Neural cell (in vitro differentiated cells): ENCODE measurements at regions not wholly inside any gene's neighbourhood (a gene's known extent, or its start where the extent isn't known, plus 50 kb on each side); places are given as distances from the start of the nearest gene placed in this dataset.

Experiments
- H2AFZ ChIP-seq: fragments of 200-600, 300-800 bp; sonication (generic), shearing (Covaris generic); 2 replicates; pipeline ENCODE4 v1.6.0; 2014; ENCODE audit warnings: low read depth, mild to moderate bottlenecking, antibody characterized with exemption, low read length, moderate library complexity
- H3F3A ChIP-seq: fragments of 200-600 bp; shearing (Covaris generic); 2 replicates; pipeline ENCODE4 v1.6.1; 2016; ENCODE audit warnings: mild to moderate bottlenecking, moderate library complexity, mixed read lengths, antibody characterized with exemption, low read length; ENCODE audit not compliant: insufficient read depth, poor library complexity, severe bottlenecking
- H3K27ac ChIP-seq: fragments of 200-600, 300-800 bp; sonication (generic), shearing (Covaris generic); 2 replicates; pipeline ENCODE4 v1.5.1; 2014; ENCODE audit warnings: mild to moderate bottlenecking, low read length, moderate library complexity
- H3K27me3 ChIP-seq: fragments of 300-800, 200-600 bp; sonication (generic), shearing (Covaris generic); 2 replicates; pipeline ENCODE4 v1.6.0; 2014; ENCODE audit warnings: mild to moderate bottlenecking, low read depth, low read length, moderate library complexity; ENCODE audit not compliant: insufficient read depth
- H3K36me3 ChIP-seq: fragments of 300-800, 200-600 bp; sonication (generic), shearing (Covaris generic); 2 replicates; pipeline ENCODE4 v1.5.1; 2014; ENCODE audit warnings: mild to moderate bottlenecking, antibody characterized with exemption, low read length, moderate library complexity; ENCODE audit not compliant: insufficient read depth
- H3K4me2 ChIP-seq: fragments of 300-800, 200-600 bp; sonication (generic), shearing (Covaris generic); 2 replicates; pipeline ENCODE4 v1.6.0; 2014; ENCODE audit warnings: mild to moderate bottlenecking, low read length
- H3K4me3 ChIP-seq: fragments of 300-800, 200-600 bp; sonication (generic), shearing (Covaris generic); 2 replicates; pipeline ENCODE4 v1.5.1; 2014; ENCODE audit warnings: mild to moderate bottlenecking, low read length, moderate library complexity
- H3K79me2 ChIP-seq: fragments of 200-600 bp; shearing (Covaris generic); replicated peaks from 2 replicates; pipeline ENCODE4 v1.6.0; 2014; ENCODE audit warnings: mild to moderate bottlenecking, low read length, moderate library complexity; ENCODE audit not compliant: insufficient read depth
- H3K9ac ChIP-seq: fragments of 300-800, 200-600 bp; sonication (generic), shearing (Covaris generic); 2 replicates; pipeline ENCODE4 v1.6.1; 2016; ENCODE audit warnings: mild to moderate bottlenecking, low read length, mixed read lengths
- H3K9me2 ChIP-seq: fragments of 200-600 bp; shearing (Covaris generic); 2 replicates; pipeline ENCODE4 v1.6.1; 2016; ENCODE audit warnings: mild to moderate bottlenecking, low read length, mixed read lengths; ENCODE audit not compliant: insufficient read depth
- H3K9me3 ChIP-seq: fragments of 200-600, 300-800 bp; sonication (generic), shearing (Covaris generic); 2 replicates; pipeline ENCODE4 v1.6.1; 2016; ENCODE audit warnings: mild to moderate bottlenecking, mixed run types, low read length, moderate library complexity, mixed read lengths
- H4K20me1 ChIP-seq: fragments of 200-600 bp; shearing (Covaris generic); 2 replicates; pipeline ENCODE4 v1.6.1; 2016; ENCODE audit warnings: mild to moderate bottlenecking, mixed run types; ENCODE audit not compliant: insufficient read depth
- CTCF ChIP-seq: fragments of 450-650 bp; IDR thresholded peaks from 2 replicates; pipeline ENCODE4 v1.5.1; 2014; ENCODE audit warnings: antibody characterized with exemption, mild to moderate bottlenecking, moderate library complexity; ENCODE audit not compliant: poor library complexity, severe bottlenecking
- EP300 ChIP-seq: fragments of 450-650 bp; conservative IDR thresholded peaks from 2 replicates; pipeline ENCODE4 v1.6.1; 2014; ENCODE audit warnings: antibody characterized with exemption, mild to moderate bottlenecking, moderate library complexity; ENCODE audit not compliant: poor library complexity, severe bottlenecking
- EZH2 ChIP-seq: fragments of 200-600, 300-800 bp; shearing (Covaris generic), sonication (generic); IDR thresholded peaks from 2 replicates; pipeline ENCODE4 v1.6.1; 2014; ENCODE audit warnings: antibody characterized with exemption, low read length, borderline replicate concordance, mild to moderate bottlenecking; ENCODE audit not compliant: insufficient read depth, poor library complexity, severe bottlenecking
- MXI1 ChIP-seq: fragments of 450-650 bp; conservative IDR thresholded peaks from 2 replicates; pipeline ENCODE4 v1.6.1; 2014; ENCODE audit warnings: antibody characterized with exemption, mild to moderate bottlenecking; ENCODE audit not compliant: poor library complexity, severe bottlenecking
- POLR2AphosphoS5 ChIP-seq: IDR thresholded peaks from 2 replicates; pipeline ENCODE4 v1.6.1; 2012
- RAD21 ChIP-seq: fragments of 450-650 bp; conservative IDR thresholded peaks from 2 replicates; pipeline ENCODE4 v1.6.1; 2014; ENCODE audit warnings: antibody characterized with exemption, mild to moderate bottlenecking, moderate library complexity
- SMC3 ChIP-seq: fragments of 450-650 bp; conservative IDR thresholded peaks from 2 replicates; pipeline ENCODE4 v1.6.1; 2014; ENCODE audit warnings: antibody characterized with exemption, mild to moderate bottlenecking, moderate library complexity; ENCODE audit not compliant: poor library complexity
- TAF1 ChIP-seq: IDR thresholded peaks from 2 replicates; pipeline ENCODE4 v1.6.1; 2012; ENCODE audit warnings: low read depth
- TF ChIP-seq, protein P1 (sequence below): IDR thresholded peaks from 2 replicates; pipeline ENCODE4 v1.6.1; 2012; ENCODE audit warnings: borderline replicate concordance

- Histone ChIP-seq H3K79me2 (no peaks in the 10 kb centered on the region), H3K9me3 (no peaks in the 10 kb centered on the region), H3K4me2 (peak overlapping the region; percentile 48), H3K4me3 (peak overlapping the region; percentile 35), H3F3A (peaks cover 8% of the 10 kb centered on the region), H3K36me3 (no peaks in the 10 kb centered on the region), H3K9ac (no peak overlapping the region), H2AFZ (no peak overlapping the region), H3K27ac (no peak overlapping the region), H3K9me2 (no peaks in the 10 kb centered on the region), H4K20me1 (no peaks in the 10 kb centered on the region), H3K27me3 (no peaks in the 10 kb centered on the region)
- TF ChIP-seq POLR2AphosphoS5 (peak; percentile 36), RAD21 (no peak), EZH2 (no peak)
These were observed 169.5 kb upstream of the HAPLN1 start for GRCh38 chr5:83889971-83890745.

- Histone ChIP-seq H3K9me2 (no peaks in the 10 kb centered on the region), H3K9me3 (no peaks in the 10 kb centered on the region), H3K9ac (no peak overlapping the region), H4K20me1 (no peaks in the 10 kb centered on the region), H3K27me3 (no peaks in the 10 kb centered on the region), H3K27ac (no peak overlapping the region), H2AFZ (no peak overlapping the region), H3K4me3 (no peak overlapping the region), H3K36me3 (no peaks in the 10 kb centered on the region), H3K4me2 (no peak overlapping the region), H3K79me2 (no peaks in the 10 kb centered on the region), H3F3A (no peaks in the 10 kb centered on the region)
- TF ChIP-seq SMC3 (no peak), MXI1 (no peak), CTCF (no peak), EZH2 (no peak), POLR2AphosphoS5 (no peak), EP300 (no peak), RAD21 (no peak), TAF1 (no peak)
- TF ChIP-seq, protein P1, sequence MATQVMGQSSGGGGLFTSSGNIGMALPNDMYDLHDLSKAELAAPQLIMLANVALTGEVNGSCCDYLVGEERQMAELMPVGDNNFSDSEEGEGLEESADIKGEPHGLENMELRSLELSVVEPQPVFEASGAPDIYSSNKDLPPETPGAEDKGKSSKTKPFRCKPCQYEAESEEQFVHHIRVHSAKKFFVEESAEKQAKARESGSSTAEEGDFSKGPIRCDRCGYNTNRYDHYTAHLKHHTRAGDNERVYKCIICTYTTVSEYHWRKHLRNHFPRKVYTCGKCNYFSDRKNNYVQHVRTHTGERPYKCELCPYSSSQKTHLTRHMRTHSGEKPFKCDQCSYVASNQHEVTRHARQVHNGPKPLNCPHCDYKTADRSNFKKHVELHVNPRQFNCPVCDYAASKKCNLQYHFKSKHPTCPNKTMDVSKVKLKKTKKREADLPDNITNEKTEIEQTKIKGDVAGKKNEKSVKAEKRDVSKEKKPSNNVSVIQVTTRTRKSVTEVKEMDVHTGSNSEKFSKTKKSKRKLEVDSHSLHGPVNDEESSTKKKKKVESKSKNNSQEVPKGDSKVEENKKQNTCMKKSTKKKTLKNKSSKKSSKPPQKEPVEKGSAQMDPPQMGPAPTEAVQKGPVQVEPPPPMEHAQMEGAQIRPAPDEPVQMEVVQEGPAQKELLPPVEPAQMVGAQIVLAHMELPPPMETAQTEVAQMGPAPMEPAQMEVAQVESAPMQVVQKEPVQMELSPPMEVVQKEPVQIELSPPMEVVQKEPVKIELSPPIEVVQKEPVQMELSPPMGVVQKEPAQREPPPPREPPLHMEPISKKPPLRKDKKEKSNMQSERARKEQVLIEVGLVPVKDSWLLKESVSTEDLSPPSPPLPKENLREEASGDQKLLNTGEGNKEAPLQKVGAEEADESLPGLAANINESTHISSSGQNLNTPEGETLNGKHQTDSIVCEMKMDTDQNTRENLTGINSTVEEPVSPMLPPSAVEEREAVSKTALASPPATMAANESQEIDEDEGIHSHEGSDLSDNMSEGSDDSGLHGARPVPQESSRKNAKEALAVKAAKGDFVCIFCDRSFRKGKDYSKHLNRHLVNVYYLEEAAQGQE = no peak
These were observed 157.5 kb upstream of the HAPLN1 start for GRCh38 chr5:83877911-83878706.
